HT-29 (cell line): ENCODE measurements at regions not wholly inside any gene's neighbourhood (a gene's known extent, or its start where the extent isn't known, plus 50 kb on each side); places are given as distances from the start of the nearest gene placed in this dataset.
"Not testable (repeated sequence)": the region's sequence is repeated elsewhere in the genome, so short reads cannot be mapped to it uniquely, and the experiment has no call there.

Experiments
- DNase-seq: peaks from one replicate; pipeline ENCODE4 v3.0.0-alpha.2; 2015; ENCODE audit warnings: low spot score

GRCh38 chr3:118485693-118486092 lies 549.0 kb downstream of the IGSF11 start:
- no peak for DNase-seq

- DNase-seq = no peak
Observed at GRCh38 chr3:118487734-118488133, 546.9 kb downstream of the IGSF11 start.

- no peak for DNase-seq
Observed at GRCh38 chr3:118488732-118489131, 545.9 kb downstream of the IGSF11 start.

- DNase-seq = no peak
Observed at GRCh38 chr3:118495206-118495605, 539.4 kb downstream of the IGSF11 start.

- DNase-seq = no peak
Observed at GRCh38 chr3:118497274-118497673, 537.4 kb downstream of the IGSF11 start.

GRCh38 chr3:118501152-118501551 lies 533.5 kb downstream of the IGSF11 start:
- DNase-seq = peak; percentile 55

GRCh38 chr3:118504906-118505305 lies 529.7 kb downstream of the IGSF11 start:
- no peak for DNase-seq

GRCh38 chr3:118505784-118506183 lies 528.9 kb downstream of the IGSF11 start:
- DNase-seq = no peak

- DNase-seq = no peak
Observed at GRCh38 chr3:118511402-118511801, 523.2 kb downstream of the IGSF11 start.

- DNase-seq = no peak
Observed at GRCh38 chr3:118512301-118512700, 522.3 kb downstream of the IGSF11 start.

- DNase-seq = no peak
Observed at GRCh38 chr3:118525077-118525476, 509.6 kb downstream of the IGSF11 start.

GRCh38 chr3:118526758-118527513 lies 507.7 kb downstream of the IGSF11 start:
- no peak for DNase-seq

GRCh38 chr3:118527514-118528044 lies 507.1 kb downstream of the IGSF11 start:
- no peak for DNase-seq

GRCh38 chr3:118529554-118529953 lies 505.1 kb downstream of the IGSF11 start:
- no peak for DNase-seq

- no peak for DNase-seq
Observed at GRCh38 chr3:118530350-118530922, 504.2 kb downstream of the IGSF11 start.

- DNase-seq = not testable (repeated sequence)
Observed at GRCh38 chr3:118530927-118531356, 503.7 kb downstream of the IGSF11 start.

GRCh38 chr3:118531816-118532215 lies 502.8 kb downstream of the IGSF11 start:
- no peak for DNase-seq

GRCh38 chr3:118533676-118534075 lies 501.0 kb downstream of the IGSF11 start:
- DNase-seq = no peak

GRCh38 chr3:118534519-118534918 lies 500.1 kb downstream of the IGSF11 start:
- no peak for DNase-seq

- DNase-seq = no peak
Observed at GRCh38 chr3:118536764-118537163, 497.9 kb downstream of the IGSF11 start.

- DNase-seq = no peak
Observed at GRCh38 chr3:118537454-118537853, 497.2 kb downstream of the IGSF11 start.

- DNase-seq = no peak
Observed at GRCh38 chr3:118538187-118538586, 496.5 kb downstream of the IGSF11 start.

GRCh38 chr3:118539820-118540447 lies 494.7 kb downstream of the IGSF11 start:
- DNase-seq = peak; percentile 20
